GM13976 (cell line): ENCODE measurements at regions not wholly inside any gene's neighbourhood (a gene's known extent, or its start where the extent isn't known, plus 50 kb on each side); places are given as distances from the start of the nearest gene placed in this dataset.
"Not testable (repeated sequence)": the region's sequence is repeated elsewhere in the genome, so short reads cannot be mapped to it uniquely, and the experiment has no call there.

Experiments
- DNase-seq: peaks from one replicate; pipeline ENCODE4 v3.0.0; 2012; ENCODE audit warnings: low spot score
- CTCF ChIP-seq: IDR thresholded peaks from 2 replicates; pipeline ENCODE4 v1.5.1; 2012; ENCODE audit warnings: borderline replicate concordance, mild to moderate bottlenecking; ENCODE audit not compliant: insufficient read depth; ENCODE audit errors: extremely low read depth, missing control alignments, control extremely low read depth
- in situ Hi-C: fragments of 300-500 bp; cut with MboI; formaldehyde crosslinking; loops from one replicate; pipeline ENCODE4 v1.12.0; 2022; ENCODE audit warnings: low sequenced_read_pairs, mixed read lengths, inconsistent platforms; ENCODE audit not compliant: unreplicated experiment

DNA sequence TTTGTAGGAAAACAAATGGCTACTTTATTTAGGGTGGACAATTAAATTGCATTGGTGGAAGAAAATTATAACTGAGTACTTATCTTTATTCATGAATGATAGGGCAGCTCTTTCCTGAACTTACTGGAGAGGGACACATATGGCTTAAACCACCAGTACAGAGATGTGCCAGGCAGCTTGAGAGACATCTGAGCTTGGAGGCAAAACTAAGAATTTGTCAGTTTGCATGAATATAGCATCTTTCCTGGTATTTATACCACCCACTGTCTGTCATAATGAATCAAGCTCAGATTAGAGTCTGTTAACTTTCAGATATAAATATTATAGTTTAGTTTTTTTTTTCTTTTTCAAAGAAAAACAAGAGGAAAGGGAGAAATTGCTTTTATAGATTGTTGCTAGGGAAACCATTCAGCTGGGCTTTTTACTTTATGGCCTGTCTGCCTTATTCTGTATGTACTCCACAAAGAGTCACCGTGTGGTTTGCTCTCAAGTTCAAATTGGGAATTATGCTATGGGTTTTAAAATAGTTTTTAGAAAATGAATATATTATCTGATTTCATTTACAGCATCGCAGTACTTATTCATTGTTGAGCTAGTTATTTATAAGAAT lies 477.0 kb upstream of the CHORDC1 start:
- DNase-seq = no peak
- in situ Hi-C loops = no loop called here
- TF ChIP-seq CTCF = no peak

DNA sequence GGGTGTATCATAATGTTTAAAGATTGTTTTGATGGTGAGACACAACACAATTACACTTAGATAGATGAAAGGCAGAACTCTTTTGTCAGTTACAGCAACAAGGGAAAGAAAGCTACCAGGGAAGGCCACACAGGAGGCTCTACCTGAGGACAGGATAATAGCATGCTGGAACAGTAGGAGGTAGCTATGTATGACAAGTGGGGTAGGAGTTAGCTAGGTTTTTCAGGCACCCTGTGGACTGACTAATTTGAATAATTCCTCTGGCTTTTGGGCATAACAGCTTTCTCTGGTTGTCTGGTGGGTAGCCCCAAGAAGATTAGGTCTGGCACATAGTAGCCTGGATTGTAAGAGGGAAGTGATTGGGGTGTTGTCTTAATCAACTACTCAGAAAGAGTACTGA lies 475.4 kb upstream of the CHORDC1 start:
- no peak for DNase-seq
- in situ Hi-C loops = no loop called here
- no peak for TF ChIP-seq CTCF

- DNase-seq, in situ Hi-C loops: not testable (repeated sequence)
Measured at GRCh38 chr11:90675496-90675895, 452.6 kb upstream of the CHORDC1 start.

DNA sequence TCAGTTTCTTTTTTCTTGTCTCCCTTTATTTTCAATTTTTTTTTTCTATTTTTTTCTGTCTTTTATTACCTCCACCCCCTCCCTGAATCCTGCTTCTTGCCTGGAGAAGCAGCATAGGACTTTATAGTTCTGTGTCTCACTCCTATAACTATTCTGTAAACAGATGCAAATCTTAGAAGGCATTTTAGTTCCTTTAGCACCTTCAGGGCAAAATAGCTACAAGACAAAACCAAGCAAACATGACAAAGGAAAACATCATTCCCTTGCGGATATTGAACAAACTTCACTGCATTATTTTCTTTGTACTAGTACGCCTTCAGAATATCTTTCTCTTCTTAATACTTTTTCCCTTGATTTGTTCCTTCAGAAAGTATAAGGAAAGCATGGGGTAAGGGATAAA lies 446.2 kb upstream of the CHORDC1 start:
- in situ Hi-C loops = no loop called here
- no peak for DNase-seq
- TF ChIP-seq CTCF = no peak

DNA sequence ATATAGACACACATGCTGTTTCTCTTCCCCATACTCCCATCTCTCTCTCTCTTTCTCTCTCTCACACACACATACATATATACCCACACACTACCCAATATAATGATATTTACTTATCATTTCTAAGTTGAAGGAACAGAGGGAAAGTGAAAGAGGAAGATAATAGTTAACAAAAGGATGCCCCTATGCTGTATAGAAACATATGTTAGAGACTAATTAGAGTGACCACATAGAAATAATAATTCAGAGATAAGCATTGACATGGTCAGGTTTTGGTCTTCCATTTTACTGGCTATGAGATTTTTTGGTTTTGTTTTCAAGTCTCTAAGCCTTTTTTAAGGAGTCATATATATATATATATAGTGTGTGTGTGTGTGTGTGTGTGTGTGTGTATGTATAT lies 445.7 kb upstream of the CHORDC1 start:
- no peak for TF ChIP-seq CTCF
- no peak for DNase-seq
- in situ Hi-C loops = no loop called here

DNA sequence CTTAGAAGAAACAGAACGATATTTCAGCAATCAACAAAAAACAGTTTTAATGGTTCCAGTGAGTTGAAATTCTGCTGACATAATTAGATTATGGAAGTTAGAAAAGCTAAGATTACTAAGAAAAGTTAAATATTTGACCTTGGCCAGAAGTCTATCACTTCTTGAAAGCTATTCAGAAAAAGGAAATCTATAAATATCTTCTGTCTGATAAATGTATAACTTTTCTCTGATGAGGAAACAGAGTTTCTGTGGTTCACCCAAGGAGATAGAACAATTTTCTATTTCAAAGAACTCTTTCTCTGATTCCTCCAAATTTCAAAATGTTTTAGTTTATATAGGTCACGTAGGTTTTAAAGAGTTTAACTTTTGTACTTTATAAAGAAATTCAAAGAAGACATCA lies 438.4 kb upstream of the CHORDC1 start:
- DNase-seq = no peak
- in situ Hi-C loops = no loop called here
- no peak for TF ChIP-seq CTCF

DNA sequence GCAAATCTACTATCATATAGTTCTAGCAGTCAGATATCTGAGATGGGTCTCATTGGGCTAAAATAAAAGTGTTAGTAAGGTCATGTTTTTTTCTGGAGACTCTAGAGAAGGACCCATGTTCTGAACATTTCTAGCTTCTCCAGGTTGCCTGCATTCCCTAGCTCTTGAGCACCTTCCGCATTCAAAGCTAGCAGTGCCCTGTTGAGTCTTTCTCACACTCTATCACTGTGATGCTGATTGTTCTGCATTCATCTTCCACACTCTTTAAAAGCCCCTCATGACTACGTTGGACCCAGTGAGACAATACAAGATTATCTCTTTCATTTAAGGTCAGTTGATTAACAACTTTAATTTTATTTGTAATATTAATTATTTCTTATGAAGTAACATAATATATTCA lies 433.3 kb upstream of the CHORDC1 start:
- in situ Hi-C loops = no loop called here
- DNase-seq = no peak
- no peak for TF ChIP-seq CTCF

- TF ChIP-seq CTCF = no peak
- in situ Hi-C loops = no loop called here
Measured at GRCh38 chr11:90650153-90650552, 427.3 kb upstream of the CHORDC1 start.

More at GRCh38 chr11:90650153-90650552, 427.3 kb upstream of the CHORDC1 start:
- DNase-seq = no peak
